ENCODE measurements at regions not wholly inside any gene's neighbourhood (a gene's known extent, or its start where the extent isn't known, plus 50 kb on each side); places are given as distances from the start of the nearest gene placed in this dataset.

DNA sequence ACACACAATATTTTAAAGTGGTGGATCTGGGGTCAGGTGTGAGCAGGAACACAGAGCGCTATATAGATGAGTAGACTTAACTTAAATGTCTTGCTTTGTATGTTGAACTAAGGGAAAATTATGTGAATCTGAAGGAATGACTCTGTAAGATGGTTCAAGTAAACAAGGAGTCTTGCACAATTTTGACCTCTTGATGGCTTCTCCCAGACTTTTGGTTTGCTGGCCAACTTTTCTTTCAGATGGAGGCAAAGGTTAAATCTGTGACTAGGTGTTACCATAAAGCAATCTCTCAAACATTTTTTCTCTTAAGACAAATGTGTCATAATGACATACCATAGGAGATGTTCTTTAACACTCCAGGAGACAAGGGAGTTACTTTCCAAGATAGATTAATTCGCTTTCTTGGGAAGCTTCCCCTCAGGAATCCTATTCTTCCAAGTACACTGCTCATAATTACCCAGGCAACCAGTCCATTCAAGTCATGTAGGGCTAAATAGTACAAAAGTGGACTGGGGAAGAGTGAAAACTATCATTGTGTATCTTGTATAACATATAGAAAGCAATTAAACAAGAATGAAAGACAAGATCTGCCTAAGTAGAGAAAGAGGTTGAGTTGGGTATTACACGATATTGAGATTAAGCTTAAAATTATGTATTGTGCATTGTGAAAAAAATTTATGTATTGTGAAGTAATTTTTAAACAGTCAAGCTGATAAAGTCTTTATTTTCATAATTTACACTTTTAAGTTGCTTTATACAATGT, 60.3 kb upstream of the SLC27A6 start:
- DNase-seq, result no peak

GRCh38 chr5:128905568-128906110, 59.6 kb upstream of the SLC27A6 start:
- peak; percentile 7 for DNase-seq

- no peak for DNase-seq
Observed at GRCh38 chr5:128913551-128913950, 51.7 kb upstream of the SLC27A6 start.
